ENCODE measurements at regions not wholly inside any gene's neighbourhood (a gene's known extent, or its start where the extent isn't known, plus 50 kb on each side); places are given as distances from the start of the nearest gene placed in this dataset.

DNA sequence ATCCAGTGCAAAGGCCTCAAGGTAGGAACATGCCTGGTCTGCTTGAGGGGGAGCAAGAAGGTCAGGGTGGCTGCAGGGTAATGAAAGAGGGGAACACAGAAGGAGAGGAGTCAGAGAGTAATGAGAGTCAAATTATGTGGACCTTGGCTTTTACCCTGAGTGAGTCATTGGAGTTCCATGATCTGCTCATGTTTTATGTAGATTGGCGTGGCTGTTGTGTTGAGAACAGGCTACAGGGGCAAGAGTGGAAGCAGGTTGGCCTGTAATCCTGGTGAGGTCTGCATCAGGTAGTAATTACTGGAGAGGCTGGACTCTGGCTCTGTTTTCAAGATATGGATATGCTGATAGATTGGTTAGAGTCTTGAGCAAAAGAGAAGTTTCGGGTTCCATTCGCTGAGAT is 177.7 kb upstream of the NR3C1 start:
- Histone ChIP-seq H3K4me3 (replicated peaks in 1 of 3; ENCODE audit: low read depth in 2 of 3, low read length in 3 of 3) (no peak overlapping the region), H3K4me2 (replicated peaks; ENCODE audit: extremely low read depth, low read length, poor library complexity, severe bottlenecking) (no peak overlapping the region), H3K27ac (ENCODE audit: low read depth in 1 of 2, low read length in 2 of 2) (no peak overlapping the region), H3K27me3 (ENCODE audit: control insufficient read depth in 2 of 2, insufficient read depth in 2 of 2, low read length in 2 of 2) (no peaks in the 10 kb centered on the region), H3K79me2 (ENCODE audit: insufficient read depth, low read length) (no peaks in the 10 kb centered on the region), H3K9me3 (replicated peaks in 1 of 2; ENCODE audit: control insufficient read depth in 1 of 2, insufficient read depth in 1 of 2, low read length in 2 of 2) (no peaks in the 10 kb centered on the region), H3K36me3 (replicated peaks in 1 of 2; ENCODE audit: control insufficient read depth in 1 of 2, insufficient read depth in 2 of 2, low read length in 2 of 2) (no peaks in the 10 kb centered on the region), H3K4me1 (ENCODE audit: control insufficient read depth in 1 of 2, insufficient read depth in 2 of 2, low read length in 2 of 2) (peaks cover 10 to 22% of the 10 kb centered on the region in 2 donors), H4K20me1 (ENCODE audit: insufficient read depth, low read length) (no peaks in the 10 kb centered on the region), H2AFZ (ENCODE audit: insufficient read depth, low read depth, low read length, poor library complexity, severe bottlenecking) (no peak overlapping the region), H3K9ac (ENCODE audit: insufficient read depth, low read length, poor library complexity, severe bottlenecking) (no peak overlapping the region)
- intact Hi-C loops (cut with micrococcal nuclease) = no loop called here
- Mint-ChIP-seq H3K27me3 (ENCODE audit: low read depth in 3 of 3) (peaks cover 0 to 6% (median 1%) of the 10 kb centered on the region in 3 donors), H3K27ac (no peak overlapping the region), H3K36me3 (no peaks in the 10 kb centered on the region), H3K4me1 (peaks cover 22% of the 10 kb centered on the region), H3K4me3 (no peak overlapping the region), H3K9me3 (peaks cover 0 to 5% (median 0%) of the 10 kb centered on the region in 7 donors)
- DNase-seq = no peak
- TF ChIP-seq, protein P1, sequence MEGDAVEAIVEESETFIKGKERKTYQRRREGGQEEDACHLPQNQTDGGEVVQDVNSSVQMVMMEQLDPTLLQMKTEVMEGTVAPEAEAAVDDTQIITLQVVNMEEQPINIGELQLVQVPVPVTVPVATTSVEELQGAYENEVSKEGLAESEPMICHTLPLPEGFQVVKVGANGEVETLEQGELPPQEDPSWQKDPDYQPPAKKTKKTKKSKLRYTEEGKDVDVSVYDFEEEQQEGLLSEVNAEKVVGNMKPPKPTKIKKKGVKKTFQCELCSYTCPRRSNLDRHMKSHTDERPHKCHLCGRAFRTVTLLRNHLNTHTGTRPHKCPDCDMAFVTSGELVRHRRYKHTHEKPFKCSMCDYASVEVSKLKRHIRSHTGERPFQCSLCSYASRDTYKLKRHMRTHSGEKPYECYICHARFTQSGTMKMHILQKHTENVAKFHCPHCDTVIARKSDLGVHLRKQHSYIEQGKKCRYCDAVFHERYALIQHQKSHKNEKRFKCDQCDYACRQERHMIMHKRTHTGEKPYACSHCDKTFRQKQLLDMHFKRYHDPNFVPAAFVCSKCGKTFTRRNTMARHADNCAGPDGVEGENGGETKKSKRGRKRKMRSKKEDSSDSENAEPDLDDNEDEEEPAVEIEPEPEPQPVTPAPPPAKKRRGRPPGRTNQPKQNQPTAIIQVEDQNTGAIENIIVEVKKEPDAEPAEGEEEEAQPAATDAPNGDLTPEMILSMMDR (IDR thresholded peaks at IDR 0.05) = no peak
- 97% methylated on average over 3 of the region's 3 CpGs for WGBS (ENCODE audit: insufficient coverage)

DNA sequence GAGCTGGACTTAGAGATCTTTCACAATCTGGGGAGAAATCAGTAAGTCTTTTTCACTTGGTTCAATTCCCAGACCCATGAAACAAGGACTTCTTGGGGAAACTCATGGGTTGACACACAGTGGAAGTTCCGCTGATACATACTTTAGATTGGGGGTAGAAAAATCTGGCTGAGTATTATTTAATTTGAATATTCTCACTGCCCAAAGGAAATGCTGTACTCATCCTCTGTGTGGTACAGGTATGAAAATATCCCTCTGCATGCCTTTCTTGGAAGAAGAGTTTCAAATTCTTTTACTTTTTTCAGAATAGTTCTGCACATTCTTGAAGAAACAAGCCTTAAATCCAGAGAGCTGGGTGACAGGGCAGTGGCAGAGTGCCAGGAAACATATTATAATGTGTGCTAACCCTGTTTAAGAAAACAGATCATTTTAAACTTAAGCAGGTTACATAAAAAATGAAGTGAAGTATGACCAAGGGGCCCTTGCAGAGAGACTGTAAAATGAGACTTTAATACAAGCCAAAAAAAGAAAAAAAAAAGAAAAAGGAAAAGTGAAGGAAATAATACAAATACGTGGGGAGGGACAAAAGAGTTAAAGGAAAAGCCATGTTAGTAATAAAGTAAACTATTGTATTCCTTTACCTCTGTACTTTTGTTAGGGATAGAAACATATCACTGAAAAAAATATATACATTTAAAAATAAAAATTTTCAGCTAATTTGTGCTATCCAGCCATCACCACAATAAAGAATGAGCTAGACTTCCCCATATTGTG is 173.4 kb upstream of the NR3C1 start:
- H3K9me3 ChIP-seq (replicated peaks in 1 of 2; ENCODE audit: control insufficient read depth in 1 of 2, insufficient read depth in 1 of 2, low read length in 2 of 2) = no peaks in the 10 kb centered on the region
- H4K20me1 ChIP-seq (ENCODE audit: insufficient read depth, low read length) = no peaks in the 10 kb centered on the region
- no peak overlapping the region for H3K4me2 ChIP-seq (replicated peaks; ENCODE audit: extremely low read depth, low read length, poor library complexity, severe bottlenecking)
- H3K36me3 ChIP-seq (replicated peaks in 1 of 2; ENCODE audit: control insufficient read depth in 1 of 2, insufficient read depth in 2 of 2, low read length in 2 of 2) = no peaks in the 10 kb centered on the region
- no peaks in the 10 kb centered on the region for H3K27me3 ChIP-seq (ENCODE audit: control insufficient read depth in 2 of 2, insufficient read depth in 2 of 2, low read length in 2 of 2)
- no peak overlapping the region for H3K27ac Mint-ChIP-seq
- TF ChIP-seq, protein P1 (IDR thresholded peaks at IDR 0.05) = no peak
- H3K4me1 ChIP-seq (ENCODE audit: control insufficient read depth in 1 of 2, insufficient read depth in 2 of 2, low read length in 2 of 2) = peaks cover 8 to 10% of the 10 kb centered on the region in 2 donors
- WGBS (ENCODE audit: insufficient coverage) = no CpG with 5 or more reads among the region's 2 CpGs
- H3K27me3 Mint-ChIP-seq (ENCODE audit: low read depth in 3 of 3) = peaks cover 0 to 6% (median 1%) of the 10 kb centered on the region in 3 donors
- H3K9ac ChIP-seq (ENCODE audit: insufficient read depth, low read length, poor library complexity, severe bottlenecking) = no peak overlapping the region
- H3K36me3 Mint-ChIP-seq = no peaks in the 10 kb centered on the region
- no peak overlapping the region for H3K4me3 Mint-ChIP-seq
- no peak overlapping the region for H3K4me3 ChIP-seq (replicated peaks in 1 of 3; ENCODE audit: low read depth in 2 of 3, low read length in 3 of 3)
- H2AFZ ChIP-seq (ENCODE audit: insufficient read depth, low read depth, low read length, poor library complexity, severe bottlenecking) = no peak overlapping the region
- H3K9me3 Mint-ChIP-seq = peaks cover 0 to 5% (median 2%) of the 10 kb centered on the region in 7 donors
- H3K4me1 Mint-ChIP-seq = peaks cover 13% of the 10 kb centered on the region
- intact Hi-C loops (cut with micrococcal nuclease) = no loop called here
- no peaks in the 10 kb centered on the region for H3K79me2 ChIP-seq (ENCODE audit: insufficient read depth, low read length)
- no peak overlapping the region for H3K27ac ChIP-seq (ENCODE audit: low read depth in 1 of 2, low read length in 2 of 2)
- peak in 1 of 3 donors; percentile 63 for DNase-seq
